ENCODE measurements at regions not wholly inside any gene's neighbourhood (a gene's known extent, or its start where the extent isn't known, plus 50 kb on each side); places are given as distances from the start of the nearest gene placed in this dataset.

DNA sequence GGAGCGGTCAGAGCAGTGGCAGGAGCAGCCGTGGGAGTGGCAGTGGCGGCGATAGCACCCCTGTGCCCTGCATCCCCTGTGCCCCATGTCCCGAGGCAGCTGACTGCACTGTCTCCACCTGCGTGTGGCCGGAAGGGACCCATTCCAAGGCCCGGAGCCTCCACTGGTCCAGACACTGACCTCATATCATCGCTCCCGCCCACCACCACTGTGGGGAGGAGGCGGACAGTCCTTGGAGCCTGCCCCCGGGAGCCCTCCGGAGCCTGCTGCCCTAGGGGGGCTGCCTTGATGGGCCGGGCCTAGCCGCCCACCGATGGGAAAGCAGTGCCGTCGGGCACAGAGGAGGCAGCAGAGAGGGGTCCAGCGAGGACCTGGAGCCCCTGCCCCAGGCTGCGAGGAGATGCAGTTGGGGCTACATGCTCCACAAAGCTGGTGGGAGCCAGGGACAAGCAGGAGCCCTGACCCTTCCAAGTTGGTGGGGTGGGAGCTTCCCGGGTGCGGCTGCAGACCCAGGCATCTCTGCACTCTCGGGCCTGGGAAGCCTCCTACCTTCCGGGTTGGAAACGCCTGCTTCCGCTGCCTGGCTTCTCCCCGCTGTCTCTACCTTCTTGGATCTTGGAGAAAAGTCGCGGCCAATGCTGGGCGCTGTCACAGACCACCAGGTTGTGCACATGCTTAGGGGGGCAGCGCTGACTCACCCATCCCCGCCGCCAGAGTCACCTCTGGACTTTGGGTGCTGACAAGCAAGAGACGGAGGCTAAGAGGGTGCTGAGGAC is 283.2 kb upstream of the ROBO1 start:
- H3K4me1 ChIP-seq (ENCODE audit: insufficient read depth, low read length): no peaks in the 10 kb centered on the region
- H2AFZ ChIP-seq (ENCODE audit: low read depth, low read length): no peak overlapping the region
- no peak overlapping the region for H3K4me3 ChIP-seq (ENCODE audit: low read length)
- H3K27me3 ChIP-seq (ENCODE audit: insufficient read depth, low read length): no peaks in the 10 kb centered on the region
- no peaks in the 10 kb centered on the region for H3K9me3 ChIP-seq (ENCODE audit: low read length)
- H3K36me3 ChIP-seq (ENCODE audit: insufficient read depth, low read length): no peaks in the 10 kb centered on the region

DNA sequence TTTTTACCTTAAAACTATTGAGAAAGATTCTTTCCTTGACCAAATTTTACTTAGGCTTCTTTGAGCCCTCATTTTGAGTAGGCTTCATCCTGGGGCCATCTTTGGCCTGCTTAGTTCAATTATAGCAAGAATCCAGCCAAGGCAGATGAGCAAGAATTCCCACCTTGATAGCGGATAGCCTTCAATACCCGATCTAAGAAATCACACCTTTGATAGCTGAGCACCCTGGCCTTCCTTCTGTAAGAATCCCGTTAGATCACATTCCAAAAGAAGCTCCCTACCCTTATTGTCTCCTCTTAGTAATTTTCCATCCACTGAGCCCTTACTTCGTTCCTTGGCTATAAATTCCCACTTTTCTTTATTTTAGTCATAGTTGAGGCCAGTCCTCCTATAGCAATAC is 275.4 kb upstream of the ROBO1 start:
- H3K36me3 ChIP-seq (ENCODE audit: insufficient read depth, low read length): no peaks in the 10 kb centered on the region
- H2AFZ ChIP-seq (ENCODE audit: low read depth, low read length): no peak overlapping the region
- H3K4me1 ChIP-seq (ENCODE audit: insufficient read depth, low read length): no peaks in the 10 kb centered on the region
- no peaks in the 10 kb centered on the region for H3K9me3 ChIP-seq (ENCODE audit: low read length)
- H3K4me3 ChIP-seq (ENCODE audit: low read length): no peak overlapping the region
- H3K27me3 ChIP-seq (ENCODE audit: insufficient read depth, low read length): no peaks in the 10 kb centered on the region

DNA sequence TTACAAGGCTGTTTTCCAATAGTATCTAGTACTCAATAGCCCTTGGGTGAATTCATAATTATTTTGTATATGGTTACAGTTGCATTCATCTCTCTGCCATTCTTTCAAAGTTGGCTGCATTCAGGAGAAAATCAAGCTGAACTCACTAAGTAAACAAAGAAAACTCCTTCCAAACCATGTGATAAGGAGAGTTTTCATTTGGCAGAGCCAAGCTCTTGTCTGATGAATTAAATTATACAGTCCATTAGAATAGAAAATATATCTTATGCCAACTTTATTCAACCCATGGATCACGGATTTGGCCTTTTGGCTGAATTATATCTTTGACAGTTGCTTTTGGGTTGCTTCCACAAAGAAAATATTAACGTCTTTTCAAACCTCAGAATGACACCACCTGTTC is 272.3 kb upstream of the ROBO1 start:
- no peak overlapping the region for H3K4me3 ChIP-seq (ENCODE audit: low read length)
- no peaks in the 10 kb centered on the region for H3K36me3 ChIP-seq (ENCODE audit: insufficient read depth, low read length)
- H3K4me1 ChIP-seq (ENCODE audit: insufficient read depth, low read length): no peaks in the 10 kb centered on the region
- H3K9me3 ChIP-seq (ENCODE audit: low read length): no peaks in the 10 kb centered on the region
- no peak overlapping the region for H2AFZ ChIP-seq (ENCODE audit: low read depth, low read length)
- H3K27me3 ChIP-seq (ENCODE audit: insufficient read depth, low read length): no peaks in the 10 kb centered on the region

DNA sequence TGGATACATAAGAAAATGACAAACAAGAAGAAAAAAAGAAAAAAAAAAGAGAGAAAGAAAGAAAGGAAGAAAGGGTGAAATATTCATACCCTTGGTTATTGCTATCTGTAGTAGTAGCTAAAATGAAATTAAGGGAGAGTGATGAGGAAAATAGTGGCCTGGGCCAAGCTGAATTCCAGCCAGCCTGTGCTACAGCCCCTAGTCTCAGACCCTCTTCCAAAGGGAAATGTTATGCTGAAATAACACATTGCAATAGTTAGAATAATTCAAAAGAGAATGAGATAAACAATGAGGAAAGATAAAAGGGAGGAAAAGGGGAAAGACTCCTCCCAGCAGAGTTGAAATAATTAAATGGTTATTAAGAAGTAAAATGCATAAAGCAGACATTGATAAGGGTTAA is 268.4 kb upstream of the ROBO1 start:
- Histone ChIP-seq H2AFZ (ENCODE audit: low read depth, low read length) (no peak overlapping the region), H3K36me3 (ENCODE audit: insufficient read depth, low read length) (no peaks in the 10 kb centered on the region), H3K4me3 (ENCODE audit: low read length) (no peak overlapping the region), H3K4me1 (ENCODE audit: insufficient read depth, low read length) (no peaks in the 10 kb centered on the region), H3K27me3 (ENCODE audit: insufficient read depth, low read length) (no peaks in the 10 kb centered on the region), H3K9me3 (ENCODE audit: low read length) (no peaks in the 10 kb centered on the region)

DNA sequence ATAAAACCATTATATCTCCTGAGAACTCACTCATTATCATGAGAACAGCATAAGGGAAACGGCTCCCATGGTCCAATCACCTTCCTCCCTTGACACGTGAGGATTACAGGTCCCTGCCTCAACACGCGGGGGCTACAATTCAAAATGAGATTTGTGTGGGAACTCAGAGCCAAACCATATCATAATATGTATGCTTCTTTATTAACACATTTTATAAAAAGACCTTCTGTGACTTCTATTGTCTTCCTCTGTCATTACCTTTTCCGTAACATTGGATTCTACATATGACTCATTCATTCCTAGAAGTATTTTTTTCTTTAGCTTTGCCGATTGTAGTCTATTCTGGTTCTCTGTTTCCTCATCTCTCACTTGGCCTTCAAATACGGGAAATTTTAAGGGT is 267.2 kb upstream of the ROBO1 start:
- Histone ChIP-seq H3K4me3 (ENCODE audit: low read length) (no peak overlapping the region), H3K9me3 (ENCODE audit: low read length) (no peaks in the 10 kb centered on the region), H3K27me3 (ENCODE audit: insufficient read depth, low read length) (no peaks in the 10 kb centered on the region)

DNA sequence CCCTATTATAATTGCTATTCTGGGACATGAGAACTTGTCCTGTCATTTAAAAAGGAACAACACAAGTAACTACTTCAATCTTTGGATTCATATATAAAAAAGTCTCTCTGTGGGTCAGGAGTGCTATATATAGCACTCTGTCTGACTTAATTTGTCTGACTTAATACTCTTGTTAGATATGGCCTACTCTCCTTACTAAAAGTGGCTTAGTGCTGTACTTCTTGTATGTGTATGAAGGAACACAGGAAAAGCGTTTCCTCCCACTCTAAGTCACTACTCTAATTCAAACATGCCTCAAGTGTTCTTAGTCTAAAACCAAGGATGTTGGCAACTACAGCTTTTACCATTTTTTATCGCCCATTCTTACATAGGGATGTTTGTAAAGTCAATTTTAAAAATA is 255.2 kb upstream of the ROBO1 start:
- H3K4me1 ChIP-seq (ENCODE audit: insufficient read depth, low read length): no peaks in the 10 kb centered on the region
- H2AFZ ChIP-seq (ENCODE audit: low read depth, low read length): no peak overlapping the region
- H3K9me3 ChIP-seq (ENCODE audit: low read length): no peaks in the 10 kb centered on the region
- no peaks in the 10 kb centered on the region for H3K36me3 ChIP-seq (ENCODE audit: insufficient read depth, low read length)
- H3K4me3 ChIP-seq (ENCODE audit: low read length): no peak overlapping the region
- H3K27me3 ChIP-seq (ENCODE audit: insufficient read depth, low read length): no peaks in the 10 kb centered on the region

More for the DNA sequence above, 267.2 kb upstream of the ROBO1 start:
- H2AFZ ChIP-seq (ENCODE audit: low read depth, low read length): no peak overlapping the region
- no peaks in the 10 kb centered on the region for H3K36me3 ChIP-seq (ENCODE audit: insufficient read depth, low read length)
- no peaks in the 10 kb centered on the region for H3K4me1 ChIP-seq (ENCODE audit: insufficient read depth, low read length)

DNA sequence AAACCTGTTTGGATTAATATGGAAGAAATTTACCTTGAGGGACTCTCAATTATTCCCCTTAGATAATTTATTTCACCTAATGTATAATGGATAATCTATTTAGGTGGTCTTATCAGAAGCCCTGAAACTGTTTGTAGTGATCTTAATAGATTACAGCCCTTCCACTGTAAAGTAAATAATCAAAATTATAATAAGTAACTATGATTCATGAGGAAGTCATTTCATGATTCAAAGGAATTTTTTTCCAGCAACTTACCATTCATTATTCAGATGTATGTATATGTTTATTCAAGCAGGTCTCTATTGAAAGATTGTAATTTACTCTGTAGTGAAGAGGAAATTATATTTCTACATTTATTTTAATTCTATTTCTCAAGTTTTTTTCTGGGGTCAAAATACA is 250.6 kb upstream of the ROBO1 start:
- H2AFZ ChIP-seq (ENCODE audit: low read depth, low read length): no peak overlapping the region
- H3K4me1 ChIP-seq (ENCODE audit: insufficient read depth, low read length): no peaks in the 10 kb centered on the region
- H3K9me3 ChIP-seq (ENCODE audit: low read length): no peaks in the 10 kb centered on the region
- no peaks in the 10 kb centered on the region for H3K27me3 ChIP-seq (ENCODE audit: insufficient read depth, low read length)
- no peak overlapping the region for H3K4me3 ChIP-seq (ENCODE audit: low read length)
- H3K36me3 ChIP-seq (ENCODE audit: insufficient read depth, low read length): no peaks in the 10 kb centered on the region

DNA sequence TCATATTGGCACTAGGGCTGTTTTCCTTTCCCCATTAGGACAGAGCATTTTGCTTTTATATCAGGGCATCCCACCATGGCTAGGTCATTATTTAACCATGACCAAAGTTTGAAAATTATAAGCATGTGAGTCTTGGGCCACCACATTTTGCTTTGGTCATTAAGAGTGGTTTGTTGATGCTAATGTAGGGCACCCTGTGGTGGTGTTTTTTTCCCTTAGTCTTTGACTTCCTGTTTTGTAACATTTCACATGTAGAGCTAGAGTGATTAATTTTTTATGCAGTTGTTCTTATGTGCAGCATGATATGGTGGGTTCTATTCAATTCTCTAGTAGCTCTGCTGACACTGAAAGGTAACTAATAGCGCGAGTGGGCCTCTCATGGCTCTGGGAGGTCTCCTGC is 249.6 kb upstream of the ROBO1 start:
- H3K36me3 ChIP-seq (ENCODE audit: insufficient read depth, low read length): no peaks in the 10 kb centered on the region
- H3K9me3 ChIP-seq (ENCODE audit: low read length): no peaks in the 10 kb centered on the region
- H3K4me3 ChIP-seq (ENCODE audit: low read length): no peak overlapping the region
- no peaks in the 10 kb centered on the region for H3K4me1 ChIP-seq (ENCODE audit: insufficient read depth, low read length)
- H2AFZ ChIP-seq (ENCODE audit: low read depth, low read length): no peak overlapping the region
- H3K27me3 ChIP-seq (ENCODE audit: insufficient read depth, low read length): no peaks in the 10 kb centered on the region

DNA sequence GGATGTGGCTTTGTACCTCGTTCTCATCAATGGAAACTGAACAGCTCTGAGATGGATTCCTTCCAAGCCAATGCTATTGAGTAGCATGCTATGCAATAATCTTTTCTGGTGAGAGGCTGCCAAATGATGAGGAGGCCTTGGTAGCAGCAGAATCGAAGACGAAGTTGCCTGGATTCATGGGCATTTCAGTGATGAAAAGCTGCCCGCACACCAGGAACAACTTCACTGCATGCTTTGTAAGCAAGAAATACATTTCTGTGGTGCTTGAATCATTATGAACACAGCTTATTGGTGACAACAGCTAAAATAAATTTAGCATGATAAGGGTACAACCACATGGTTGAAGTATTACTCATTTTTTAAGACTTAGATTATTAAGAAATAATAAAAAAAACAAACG is 246.8 kb upstream of the ROBO1 start:
- Histone ChIP-seq H3K9me3 (ENCODE audit: low read length) (no peaks in the 10 kb centered on the region), H3K36me3 (ENCODE audit: insufficient read depth, low read length) (no peaks in the 10 kb centered on the region), H3K4me3 (ENCODE audit: low read length) (no peak overlapping the region), H2AFZ (ENCODE audit: low read depth, low read length) (no peak overlapping the region), H3K27me3 (ENCODE audit: insufficient read depth, low read length) (no peaks in the 10 kb centered on the region), H3K4me1 (ENCODE audit: insufficient read depth, low read length) (no peaks in the 10 kb centered on the region)

DNA sequence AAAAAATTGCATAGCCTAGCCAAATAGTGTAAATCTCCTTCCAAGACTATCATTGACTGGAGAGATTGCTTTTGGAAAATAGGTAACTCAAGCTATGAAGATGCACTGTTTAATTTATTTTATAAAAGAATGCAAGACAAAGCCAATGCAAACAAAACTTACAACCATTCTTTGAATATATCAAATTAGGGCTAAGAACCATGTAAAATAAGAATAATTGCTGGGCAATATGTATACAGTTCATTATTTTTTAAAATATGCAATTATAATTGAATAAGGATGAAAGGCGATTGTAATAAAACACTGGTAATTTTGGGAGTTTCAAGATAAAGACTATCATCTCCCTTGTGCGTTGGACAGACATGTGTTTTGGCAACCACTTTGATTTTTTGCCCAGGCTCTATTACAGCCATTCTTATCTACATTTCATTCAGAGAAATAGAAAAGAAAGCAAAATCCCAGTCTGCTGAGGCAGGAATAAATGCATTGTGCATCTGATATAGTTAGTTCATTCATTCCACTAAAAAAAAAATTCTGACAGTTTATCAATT is 242.3 kb upstream of the ROBO1 start:
- H3K4me1 ChIP-seq (ENCODE audit: insufficient read depth, low read length): no peaks in the 10 kb centered on the region
- no peaks in the 10 kb centered on the region for H3K36me3 ChIP-seq (ENCODE audit: insufficient read depth, low read length)
- no peaks in the 10 kb centered on the region for H3K27me3 ChIP-seq (ENCODE audit: insufficient read depth, low read length)
- H3K4me3 ChIP-seq (ENCODE audit: low read length): no peak overlapping the region
- no peak overlapping the region for H2AFZ ChIP-seq (ENCODE audit: low read depth, low read length)
- H3K9me3 ChIP-seq (ENCODE audit: low read length): no peaks in the 10 kb centered on the region

DNA sequence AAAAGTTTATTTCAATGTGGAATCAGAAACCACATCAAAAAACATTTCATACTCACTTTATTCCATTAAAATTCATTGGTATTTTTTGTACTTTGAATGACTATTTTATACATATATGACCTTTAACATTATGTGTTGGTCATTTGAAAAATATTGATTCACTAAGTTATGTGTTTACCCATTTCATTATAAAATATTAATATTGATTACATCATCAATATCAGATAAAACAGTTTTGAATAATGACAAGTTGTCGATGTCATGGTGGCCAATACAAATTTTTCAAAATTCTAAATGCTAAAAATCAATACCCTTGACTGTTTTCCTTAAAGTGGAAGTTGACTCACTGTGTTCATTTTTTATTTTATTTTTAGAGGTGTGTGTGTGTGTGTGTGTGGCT is 239.7 kb upstream of the ROBO1 start:
- H3K4me1 ChIP-seq (ENCODE audit: insufficient read depth, low read length): no peaks in the 10 kb centered on the region
- no peak overlapping the region for H3K4me3 ChIP-seq (ENCODE audit: low read length)
- H3K36me3 ChIP-seq (ENCODE audit: insufficient read depth, low read length): no peaks in the 10 kb centered on the region
- H3K27me3 ChIP-seq (ENCODE audit: insufficient read depth, low read length): no peaks in the 10 kb centered on the region
- no peak overlapping the region for H2AFZ ChIP-seq (ENCODE audit: low read depth, low read length)
- H3K9me3 ChIP-seq (ENCODE audit: low read length): no peaks in the 10 kb centered on the region

DNA sequence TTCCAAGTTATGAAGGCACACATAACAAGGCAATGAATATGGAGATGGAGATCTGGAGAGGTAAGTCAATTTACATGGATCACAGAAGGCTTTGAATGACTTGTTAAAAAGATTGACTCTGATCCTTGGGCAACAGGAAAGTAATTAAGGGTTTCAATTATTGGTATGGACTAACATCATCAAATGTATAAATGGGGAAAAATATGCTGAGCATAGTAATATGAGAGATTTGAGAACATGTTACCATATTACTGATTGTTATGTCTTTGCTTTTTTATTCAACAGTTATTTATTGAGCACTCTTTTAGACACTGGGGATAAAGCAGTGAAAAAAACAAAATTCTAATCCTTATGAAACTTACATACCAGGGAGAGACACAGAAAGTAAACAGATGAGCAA is 238.5 kb upstream of the ROBO1 start:
- no peaks in the 10 kb centered on the region for H3K4me1 ChIP-seq (ENCODE audit: insufficient read depth, low read length)
- no peaks in the 10 kb centered on the region for H3K36me3 ChIP-seq (ENCODE audit: insufficient read depth, low read length)
- H3K27me3 ChIP-seq (ENCODE audit: insufficient read depth, low read length): no peaks in the 10 kb centered on the region
- H3K9me3 ChIP-seq (ENCODE audit: low read length): no peaks in the 10 kb centered on the region
- no peak overlapping the region for H2AFZ ChIP-seq (ENCODE audit: low read depth, low read length)
- no peak overlapping the region for H3K4me3 ChIP-seq (ENCODE audit: low read length)

DNA sequence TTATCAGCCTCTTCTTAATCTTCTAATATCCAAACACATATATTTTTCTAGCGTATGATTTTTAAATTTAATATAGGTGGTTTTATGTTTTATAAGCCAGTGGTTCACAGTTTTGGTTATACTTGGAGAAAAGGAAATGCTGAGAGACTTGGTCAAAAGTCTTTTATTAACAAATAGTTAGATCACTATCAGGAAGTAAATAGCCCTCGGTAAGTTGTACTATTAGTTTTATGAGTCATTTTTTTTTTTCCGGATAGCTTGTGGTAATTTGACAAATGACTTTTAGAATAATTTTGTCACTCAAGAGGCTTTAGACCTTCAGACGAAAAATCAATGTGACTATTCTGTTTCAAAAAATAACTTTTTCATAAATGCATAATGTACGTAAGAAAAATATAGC is 232.2 kb upstream of the ROBO1 start:
- Histone ChIP-seq H3K4me1 (ENCODE audit: insufficient read depth, low read length) (peaks cover 2% of the 10 kb centered on the region), H3K36me3 (ENCODE audit: insufficient read depth, low read length) (no peaks in the 10 kb centered on the region), H3K9me3 (ENCODE audit: low read length) (no peaks in the 10 kb centered on the region), H2AFZ (ENCODE audit: low read depth, low read length) (no peak overlapping the region), H3K27me3 (ENCODE audit: insufficient read depth, low read length) (no peaks in the 10 kb centered on the region), H3K4me3 (ENCODE audit: low read length) (no peak overlapping the region)

DNA sequence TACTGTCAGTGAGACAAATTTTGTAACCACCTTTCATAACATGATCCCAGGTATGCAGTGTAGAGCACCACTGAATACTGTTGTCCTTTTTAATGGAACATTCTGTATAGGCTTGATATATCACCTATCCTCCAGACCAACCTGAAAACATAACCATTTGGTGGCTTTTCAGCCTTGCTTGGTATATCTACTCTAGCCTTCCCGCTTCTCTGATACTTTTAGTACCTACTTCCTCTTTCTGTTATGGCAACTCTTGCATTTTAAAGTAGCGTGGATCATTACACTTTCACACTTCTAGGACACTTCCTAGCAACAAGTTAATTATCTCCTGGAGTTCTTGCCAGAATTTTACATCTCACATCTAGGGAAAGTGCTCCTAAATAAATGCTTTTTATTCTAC is 226.6 kb upstream of the ROBO1 start:
- no peaks in the 10 kb centered on the region for H3K27me3 ChIP-seq (ENCODE audit: insufficient read depth, low read length)
- H2AFZ ChIP-seq (ENCODE audit: low read depth, low read length): no peak overlapping the region
- no peaks in the 10 kb centered on the region for H3K9me3 ChIP-seq (ENCODE audit: low read length)
- H3K4me3 ChIP-seq (ENCODE audit: low read length): no peak overlapping the region
- peaks cover 2% of the 10 kb centered on the region for H3K4me1 ChIP-seq (ENCODE audit: insufficient read depth, low read length)
- no peaks in the 10 kb centered on the region for H3K36me3 ChIP-seq (ENCODE audit: insufficient read depth, low read length)
